IMR-90 (cell line): ENCODE measurements at regions not wholly inside any gene's neighbourhood (a gene's known extent, or its start where the extent isn't known, plus 50 kb on each side); places are given as distances from the start of the nearest gene placed in this dataset.

Experiments used
- ATAC-seq: fragments of 200-7000 bp; cut with Tn5 transposase; 2 replicates; pipeline ENCODE4 v1.9.1; 2020; ENCODE audit warnings: low read depth, mild to moderate bottlenecking, moderate library complexity
- BruUV-seq: library from RNA; stranded (reverse); fragments of 400-500 nt; replicated peaks from 2 replicates; lab custom pipeline; 2021; lab: Mats Ljungman, UMichigan
- CTCF ChIA-PET: fragments of 300-600 bp; formaldehyde crosslinking; extraction: SDS; loops from one replicate; lab custom pipeline; 2021; ENCODE audit warnings: antibody characterized with exemption; lab: Yijun Ruan, JAX
- POLR2A ChIA-PET: fragments of 300-600 bp; sonication (Branson Sonifier 250); formaldehyde crosslinking; loops from one replicate; lab custom pipeline; 2022; ENCODE audit warnings: antibody characterized with exemption; ENCODE audit not compliant: unreplicated experiment; lab: Charles Lee
- DNase-seq: peaks from one replicate; pipeline ENCODE4 v3.0.0; 2013
- H2AFZ ChIP-seq: replicated peaks from 2 replicates; pipeline ENCODE3; 2013; ENCODE audit warnings: low read length, mild to moderate bottlenecking; ENCODE audit not compliant: poor library complexity
- H2AK5ac ChIP-seq: 2 replicates; pipeline ENCODE4 v1.6.1; 2013; ENCODE audit warnings: low read depth, low read length, inconsistent platforms
- H2AK9ac ChIP-seq: replicated peaks from 2 replicates; pipeline ENCODE3; 2013; ENCODE audit warnings: mild to moderate bottlenecking, low read depth, low read length, moderate library complexity; ENCODE audit not compliant: poor library complexity
- H2BK120ac ChIP-seq: 2 replicates; pipeline ENCODE4 v1.6.1; 2013; ENCODE audit warnings: low read depth, low read length, inconsistent platforms
- H2BK15ac ChIP-seq: 3 replicates; pipeline ENCODE4 v1.6.1; 2013; ENCODE audit warnings: low read depth, low read length, inconsistent platforms
- H2BK20ac ChIP-seq: 2 replicates; pipeline ENCODE4 v1.6.1; 2013; ENCODE audit warnings: low read depth, mild to moderate bottlenecking, inconsistent platforms, low read length, moderate library complexity
- H2BK5ac ChIP-seq: 2 replicates; pipeline ENCODE4 v1.6.1; 2013; ENCODE audit warnings: mild to moderate bottlenecking, low read depth, low read length, inconsistent platforms; ENCODE audit not compliant: poor library complexity, severe bottlenecking
- H3K14ac ChIP-seq: replicated peaks from 2 replicates; pipeline ENCODE4 v1.6.1; 2013; ENCODE audit warnings: low read depth, low read length, inconsistent platforms
- H3K18ac ChIP-seq: 2 replicates; pipeline ENCODE4 v1.6.1; 2013; ENCODE audit warnings: low read depth, low read length, control low read depth
- H3K23ac ChIP-seq: 2 replicates; pipeline ENCODE4 v1.6.1; 2013; ENCODE audit warnings: low read depth, low read length, inconsistent platforms
- H3K27ac ChIP-seq: 2 replicates; pipeline ENCODE4 v1.5.1; 2013; ENCODE audit warnings: mild to moderate bottlenecking, control low read depth, low read length; ENCODE audit not compliant: insufficient read depth
- H3K27me3 ChIP-seq: 2 replicates; pipeline ENCODE4 v1.6.1; 2013; ENCODE audit warnings: low read length; ENCODE audit not compliant: control insufficient read depth, insufficient read depth
- H3K36me3 ChIP-seq: 2 replicates; pipeline ENCODE4 v1.6.1; 2013; ENCODE audit warnings: low read length, mixed read lengths; ENCODE audit not compliant: control insufficient read depth, insufficient read depth
- H3K4ac ChIP-seq: 2 replicates; pipeline ENCODE4 v1.6.1; 2013; ENCODE audit warnings: low read depth, low read length, inconsistent platforms
- H3K4me1 ChIP-seq: 2 replicates; pipeline ENCODE4 v1.6.1; 2013; ENCODE audit warnings: low read length, mixed read lengths; ENCODE audit not compliant: control insufficient read depth, insufficient read depth
- H3K4me2 ChIP-seq: 2 replicates; pipeline ENCODE4 v1.6.1; 2013; ENCODE audit warnings: low read depth, mild to moderate bottlenecking, control low read depth, low read length, moderate library complexity
- H3K4me3 ChIP-seq: 2 replicates; pipeline ENCODE4 v1.5.1; 2013; ENCODE audit warnings: low read depth, mild to moderate bottlenecking, control low read depth, low read length, moderate library complexity; ENCODE audit not compliant: insufficient read depth
- H3K56ac ChIP-seq: 2 replicates; pipeline ENCODE4 v1.6.1; 2013; ENCODE audit warnings: low read length, inconsistent platforms; ENCODE audit not compliant: insufficient read depth; ENCODE audit errors: extremely low read depth
- H3K79me1 ChIP-seq, 2 experiments: 2 replicates each; pipeline ENCODE4 v1.6.1; 2013; ENCODE audit warnings: low read length in 2 of 2, inconsistent platforms in 1 of 2, low read depth in 1 of 2
- H3K9ac ChIP-seq: 2 replicates; pipeline ENCODE4 v1.6.1; 2013; ENCODE audit warnings: low read depth, low read length, control low read depth
- H3K9me1 ChIP-seq: 2 replicates; pipeline ENCODE4 v1.6.1; 2013; ENCODE audit warnings: low read length, inconsistent platforms; ENCODE audit not compliant: insufficient read depth
- H3K9me3 ChIP-seq: 2 replicates; pipeline ENCODE4 v1.6.1; 2013; ENCODE audit warnings: low read length; ENCODE audit not compliant: control insufficient read depth, insufficient read depth
- H4K20me1 ChIP-seq: 2 replicates; pipeline ENCODE4 v1.6.1; 2013; ENCODE audit warnings: low read length, inconsistent platforms; ENCODE audit not compliant: insufficient read depth
- H4K5ac ChIP-seq: 2 replicates; pipeline ENCODE4 v1.6.1; 2013; ENCODE audit warnings: mild to moderate bottlenecking, low read depth, low read length, control low read depth
- H4K8ac ChIP-seq, 2 experiments: 2 replicates each; pipeline ENCODE4 v1.6.1; 2013; ENCODE audit warnings: low read depth in 2 of 2, low read length in 2 of 2, control low read depth in 1 of 2, inconsistent platforms in 1 of 2
- H4K91ac ChIP-seq: 2 replicates; pipeline ENCODE4 v1.6.1; 2013; ENCODE audit warnings: low read depth, low read length, inconsistent platforms; ENCODE audit not compliant: insufficient read depth
- CTCF ChIP-seq: conservative IDR thresholded peaks from 2 replicates; pipeline ENCODE4 v1.5.1; 2012; ENCODE audit warnings: mild to moderate bottlenecking, low read depth, low read length, improper control_type of control experiment
- MXI1 ChIP-seq: IDR thresholded peaks from 2 replicates; pipeline ENCODE4 v1.6.1; 2012; ENCODE audit warnings: low read depth, mild to moderate bottlenecking, low read length, moderate library complexity, borderline replicate concordance
- NFE2L2 ChIP-seq: fragments of 150-350 bp; IDR thresholded peaks from 2 replicates; pipeline ENCODE4 v1.6.1; 2016; ENCODE audit warnings: low read depth, mild to moderate bottlenecking, low read length
- RAD21 ChIP-seq: IDR thresholded peaks from 2 replicates; pipeline ENCODE4 v1.6.1; 2012; ENCODE audit warnings: low read length, improper control_type of control experiment
- dilution Hi-C: fragments of 300-500 bp; cut with HindIII; formaldehyde crosslinking; loops from one replicate; pipeline ENCODE4 v1.14.3; 2018; ENCODE audit warnings: low sequenced_read_pairs; ENCODE audit not compliant: unreplicated experiment
- in situ Hi-C: fragments of 300-500 bp; cut with MboI; formaldehyde crosslinking; loops from 3 replicates; pipeline ENCODE4 v1.14.3; 2019; ENCODE audit warnings: low sequenced_read_pairs, inconsistent platforms, mixed read lengths
- intact Hi-C: fragments of 100-400 bp; cut with micrococcal nuclease; formaldehyde crosslinking; loops from 2 replicates; pipeline ENCODE4 v1.10.0; 2022

DNA sequence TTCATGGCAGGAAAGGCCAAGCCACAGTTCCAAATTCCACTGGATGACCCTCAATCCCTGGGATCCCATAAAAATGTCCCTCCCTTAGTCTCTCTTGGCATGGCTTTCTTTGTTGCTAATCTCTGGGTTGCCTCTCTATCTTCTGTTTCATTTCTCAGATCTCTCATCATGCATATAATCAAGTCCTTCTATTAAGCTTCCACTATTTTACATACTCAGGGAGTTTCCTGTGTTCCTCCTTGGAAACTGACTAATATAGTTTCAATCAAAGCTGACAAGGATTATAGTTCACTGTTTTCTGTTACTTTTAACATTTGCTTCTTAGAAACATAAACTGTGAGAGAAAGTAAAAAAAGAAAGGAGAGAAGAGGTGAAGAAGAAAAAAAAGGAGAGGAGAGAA, 113.8 kb upstream of the COL8A1 start:
- Histone ChIP-seq H3K36me3 (no peaks in the 10 kb centered on the region; the same call in 1 of the 2 replicates), H3K4me2 (no peak overlapping the region), H2AK5ac (no peak overlapping the region), H3K27me3 (no peaks in the 10 kb centered on the region), H3K79me1 (no peaks in the 10 kb centered on the region), H3K18ac (peak overlapping the region; percentile 37; the same call in 1 of the 2 replicates), H3K56ac (no peak overlapping the region), H2BK15ac (no peak overlapping the region), H4K5ac (no peak overlapping the region; the same call in 1 of the 2 replicates), H4K20me1 (no peaks in the 10 kb centered on the region), H3K4me1 (peaks cover 9% of the 10 kb centered on the region; the same call in 1 of the 2 replicates), H4K8ac (no peak overlapping the region), H2AFZ (no peak overlapping the region), H3K9me1 (0 out of 2 replicates have a peak, but pooled peaks cover 4% of the 10 kb centered on the region), H3K4ac (peak overlapping the region; percentile 35; the same call in 1 of the 2 replicates), H3K14ac (0 out of 2 replicates have a peak overlapping the region, but pooled peaks have one; percentile 3), H3K4me3 (no peak overlapping the region), H3K9ac (no peak overlapping the region), H3K27ac (no peak overlapping the region), H2BK20ac (no peak overlapping the region), H4K91ac (peak overlapping the region; percentile 37; the same call in 1 of the 2 replicates), H2BK5ac (no peak overlapping the region), H2AK9ac (no peak overlapping the region), H3K23ac (no peak overlapping the region), H3K9me3 (no peaks in the 10 kb centered on the region), H2BK120ac (0 out of 2 replicates have a peak overlapping the region, but pooled peaks have one; percentile 10)
- dilution Hi-C loops (no loop called here), in situ Hi-C loops (no loop called here), intact Hi-C loops (no loop called here)
- ATAC-seq, result no peak
- CTCF ChIA-PET, result no interaction called here
- no peak for DNase-seq
- TF ChIP-seq NFE2L2 (no peak), MXI1 (no peak), CTCF (no peak), RAD21 (no peak)
- no TSS peak for BruUV-seq
- POLR2A ChIA-PET, result no interaction called here
